ENCODE measurements at regions not wholly inside any gene's neighbourhood (a gene's known extent, or its start where the extent isn't known, plus 50 kb on each side); places are given as distances from the start of the nearest gene placed in this dataset.

- H3K27me3 Mint-ChIP-seq (ENCODE audit: unreplicated experiment) = no peaks in the 10 kb centered on the region
- H3K27ac Mint-ChIP-seq (ENCODE audit: unreplicated experiment) = no peak overlapping the region
- H3K4me1 Mint-ChIP-seq (ENCODE audit: low read depth, unreplicated experiment) = no peaks in the 10 kb centered on the region
- no peaks in the 10 kb centered on the region for H3K36me3 Mint-ChIP-seq (ENCODE audit: unreplicated experiment)
- no peak for TF ChIP-seq CTCF (IDR thresholded peaks at IDR 0.05; ENCODE audit: partially characterized antibody, unreplicated experiment)
- peaks cover 2% of the 10 kb centered on the region for H3K9me3 Mint-ChIP-seq (ENCODE audit: unreplicated experiment)
- no peak overlapping the region for H3K4me3 Mint-ChIP-seq (ENCODE audit: unreplicated experiment)
- no peak for DNase-seq
These were observed 320.5 kb downstream of the HACE1 start for GRCh38 chr6:104539173-104539572.

- no peaks in the 10 kb centered on the region for H3K27me3 Mint-ChIP-seq (ENCODE audit: unreplicated experiment)
- H3K27ac Mint-ChIP-seq (ENCODE audit: unreplicated experiment) = no peak overlapping the region
- no peak for DNase-seq
- no peaks in the 10 kb centered on the region for H3K36me3 Mint-ChIP-seq (ENCODE audit: unreplicated experiment)
- H3K4me1 Mint-ChIP-seq (ENCODE audit: low read depth, unreplicated experiment) = no peaks in the 10 kb centered on the region
- no peak for TF ChIP-seq CTCF (IDR thresholded peaks at IDR 0.05; ENCODE audit: partially characterized antibody, unreplicated experiment)
- no peak overlapping the region for H3K4me3 Mint-ChIP-seq (ENCODE audit: unreplicated experiment)
- H3K9me3 Mint-ChIP-seq (ENCODE audit: unreplicated experiment) = peaks cover 5% of the 10 kb centered on the region
These were observed 321.8 kb downstream of the HACE1 start for GRCh38 chr6:104537872-104538271.

GRCh38 chr6:104537180-104537579, 322.5 kb downstream of the HACE1 start:
- no peak for DNase-seq
- no peak overlapping the region for H3K4me3 Mint-ChIP-seq (ENCODE audit: unreplicated experiment)
- no peaks in the 10 kb centered on the region for H3K36me3 Mint-ChIP-seq (ENCODE audit: unreplicated experiment)
- TF ChIP-seq CTCF (IDR thresholded peaks at IDR 0.05; ENCODE audit: partially characterized antibody, unreplicated experiment) = no peak
- no peaks in the 10 kb centered on the region for H3K4me1 Mint-ChIP-seq (ENCODE audit: low read depth, unreplicated experiment)
- no peak overlapping the region for H3K27ac Mint-ChIP-seq (ENCODE audit: unreplicated experiment)
- no peaks in the 10 kb centered on the region for H3K27me3 Mint-ChIP-seq (ENCODE audit: unreplicated experiment)
- H3K9me3 Mint-ChIP-seq (ENCODE audit: unreplicated experiment) = peaks cover 5% of the 10 kb centered on the region

GRCh38 chr6:104532462-104532861, 327.3 kb downstream of the HACE1 start:
- H3K4me3 Mint-ChIP-seq (ENCODE audit: unreplicated experiment) = no peak overlapping the region
- DNase-seq = no peak
- peaks cover 2% of the 10 kb centered on the region for H3K4me1 Mint-ChIP-seq (ENCODE audit: low read depth, unreplicated experiment)

GRCh38 chr6:104531646-104532045, 328.1 kb downstream of the HACE1 start:
- Mint-ChIP-seq H3K36me3 (ENCODE audit: unreplicated experiment) (no peaks in the 10 kb centered on the region), H3K9me3 (ENCODE audit: unreplicated experiment) (peaks cover 7% of the 10 kb centered on the region), H3K27ac (ENCODE audit: unreplicated experiment) (no peak overlapping the region), H3K4me3 (ENCODE audit: unreplicated experiment) (no peak overlapping the region), H3K27me3 (ENCODE audit: unreplicated experiment) (no peaks in the 10 kb centered on the region), H3K4me1 (ENCODE audit: low read depth, unreplicated experiment) (peaks cover 9% of the 10 kb centered on the region)
- TF ChIP-seq CTCF (IDR thresholded peaks at IDR 0.05; ENCODE audit: partially characterized antibody, unreplicated experiment) = no peak
- DNase-seq = no peak

More at GRCh38 chr6:104532462-104532861, 327.3 kb downstream of the HACE1 start:
- Mint-ChIP-seq H3K36me3 (ENCODE audit: unreplicated experiment) (no peaks in the 10 kb centered on the region), H3K9me3 (ENCODE audit: unreplicated experiment) (peaks cover 7% of the 10 kb centered on the region), H3K27me3 (ENCODE audit: unreplicated experiment) (no peaks in the 10 kb centered on the region), H3K27ac (ENCODE audit: unreplicated experiment) (no peak overlapping the region)
- no peak for TF ChIP-seq CTCF (IDR thresholded peaks at IDR 0.05; ENCODE audit: partially characterized antibody, unreplicated experiment)

Data from glutamatergic neuron (in vitro differentiated cells).